ENCODE measurements at regions not wholly inside any gene's neighbourhood (a gene's known extent, or its start where the extent isn't known, plus 50 kb on each side); places are given as distances from the start of the nearest gene placed in this dataset.

GRCh38 chr2:196407675-196408264 is 231.7 kb upstream of the CCDC150 start:
- Histone ChIP-seq H3K4me2 (ENCODE audit: insufficient read depth, low read length) (no peak overlapping the region), H3K4me1 (replicated peaks in 1 of 2; ENCODE audit: control insufficient read depth in 2 of 2, insufficient read depth in 2 of 2, low read length in 2 of 2) (no peaks in the 10 kb centered on the region; a peak in 1 of 5 replicates), H4K20me1 (replicated peaks; ENCODE audit: control insufficient read depth, insufficient read depth, low read length) (no peaks in the 10 kb centered on the region), H3K27me3 (ENCODE audit: control insufficient read depth in 2 of 2, insufficient read depth in 2 of 2, low read length in 2 of 2) (no peaks in the 10 kb centered on the region), H3K9me3 (replicated peaks; ENCODE audit: control insufficient read depth, insufficient read depth, low read depth, low read length) (no peaks in the 10 kb centered on the region), H3K4me3 (no peak overlapping the region), H3K9ac (ENCODE audit: insufficient read depth in 1 of 2, low read depth in 2 of 2, low read length in 2 of 2) (no peak overlapping the region), H3K79me2 (ENCODE audit: control insufficient read depth, insufficient read depth, low read length) (no peaks in the 10 kb centered on the region), H2AFZ (ENCODE audit: low read depth, low read length) (no peak overlapping the region), H3K36me3 (ENCODE audit: control insufficient read depth, insufficient read depth, low read length) (no peaks in the 10 kb centered on the region), H3K27ac (ENCODE audit: extremely low read depth, low read depth, low read length) (no peak overlapping the region), H3K9me1 (ENCODE audit: control insufficient read depth, insufficient read depth, low read length) (no peaks in the 10 kb centered on the region)
- 44% methylated on average over 1 of the region's 1 CpG for WGBS (ENCODE audit: insufficient coverage, low coverage, missing lambda C conversion rate)
- TF ChIP-seq ZBTB1 (CRISPR knock-in tag; IDR thresholded peaks at IDR 0.05; ENCODE audit: borderline replicate concordance, low read depth) (no peak), ELF1 (tag; IDR thresholded peaks at IDR 0.05) (no peak), SRSF9 (IDR thresholded peaks at IDR 0.05; ENCODE audit: borderline replicate concordance, low read depth, low read length) (no peak), ILF3 (IDR thresholded peaks at IDR 0.05; ENCODE audit: borderline replicate concordance) (no peak), E2F4 (CRISPR knock-in tag; IDR thresholded peaks at IDR 0.05; ENCODE audit: low read depth) (no peak), RUNX1 (IDR thresholded peaks at IDR 0.05; ENCODE audit: low read depth) (no peak), ESRRA (IDR thresholded peaks at IDR 0.05; ENCODE audit: borderline replicate concordance, low read depth) (no peak), CEBPG (CRISPR knock-in tag; IDR thresholded peaks at IDR 0.05) (no peak), CEBPG (tag; conservative IDR thresholded peaks at IDR 0.05 in 1 of 2, IDR thresholded peaks at IDR 0.05 in 1 of 2) (no peak), GATA2 (CRISPR knock-in tag; IDR thresholded peaks at IDR 0.05) (no peak), TCF15 (CRISPR knock-in tag; IDR thresholded peaks at IDR 0.05) (no peak), U2AF2 (optimal IDR thresholded peaks at IDR 0.05; ENCODE audit: low read depth, low read length) (no peak), EP300 (IDR thresholded peaks at IDR 0.05; ENCODE audit: low read length) (no peak), RFX7 (CRISPR knock-in tag; IDR thresholded peaks at IDR 0.05) (no peak), KDM2B (CRISPR knock-in tag; IDR thresholded peaks at IDR 0.05) (no peak), PTTG1 (tag; IDR thresholded peaks at IDR 0.05; ENCODE audit: low read depth) (no peak), ZNF384 (IDR thresholded peaks at IDR 0.05; ENCODE audit: low read depth, low read length) (no peak), ZNF146 (CRISPR knock-in tag; IDR thresholded peaks at IDR 0.05; ENCODE audit: unreplicated experiment) (no peak)
- TF ChIP-seq, protein P1, sequence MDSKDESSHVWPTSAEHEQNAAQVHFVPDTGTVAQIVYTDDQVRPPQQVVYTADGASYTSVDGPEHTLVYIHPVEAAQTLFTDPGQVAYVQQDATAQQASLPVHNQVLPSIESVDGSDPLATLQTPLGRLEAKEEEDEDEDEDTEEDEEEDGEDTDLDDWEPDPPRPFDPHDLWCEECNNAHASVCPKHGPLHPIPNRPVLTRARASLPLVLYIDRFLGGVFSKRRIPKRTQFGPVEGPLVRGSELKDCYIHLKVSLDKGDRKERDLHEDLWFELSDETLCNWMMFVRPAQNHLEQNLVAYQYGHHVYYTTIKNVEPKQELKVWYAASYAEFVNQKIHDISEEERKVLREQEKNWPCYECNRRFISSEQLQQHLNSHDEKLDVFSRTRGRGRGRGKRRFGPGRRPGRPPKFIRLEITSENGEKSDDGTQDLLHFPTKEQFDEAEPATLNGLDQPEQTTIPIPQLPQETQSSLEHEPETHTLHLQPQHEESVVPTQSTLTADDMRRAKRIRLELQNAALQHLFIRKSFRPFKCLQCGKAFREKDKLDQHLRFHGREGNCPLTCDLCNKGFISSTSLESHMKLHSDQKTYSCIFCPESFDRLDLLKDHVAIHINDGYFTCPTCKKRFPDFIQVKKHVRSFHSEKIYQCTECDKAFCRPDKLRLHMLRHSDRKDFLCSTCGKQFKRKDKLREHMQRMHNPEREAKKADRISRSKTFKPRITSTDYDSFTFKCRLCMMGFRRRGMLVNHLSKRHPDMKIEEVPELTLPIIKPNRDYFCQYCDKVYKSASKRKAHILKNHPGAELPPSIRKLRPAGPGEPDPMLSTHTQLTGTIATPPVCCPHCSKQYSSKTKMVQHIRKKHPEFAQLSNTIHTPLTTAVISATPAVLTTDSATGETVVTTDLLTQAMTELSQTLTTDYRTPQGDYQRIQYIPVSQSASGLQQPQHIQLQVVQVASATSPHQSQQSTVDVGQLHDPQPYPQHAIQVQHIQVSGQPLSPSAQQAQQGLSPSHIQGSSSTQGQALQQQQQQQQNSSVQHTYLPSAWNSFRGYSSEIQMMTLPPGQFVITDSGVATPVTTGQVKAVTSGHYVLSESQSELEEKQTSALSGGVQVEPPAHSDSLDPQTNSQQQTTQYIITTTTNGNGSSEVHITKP (IDR thresholded peaks at IDR 0.05; ENCODE audit: partially characterized antibody): no peak
- no TSS peak for BruUV-seq (replicated peaks)
- in situ Hi-C loops (cut with MboI) (no loop called here), intact Hi-C loops (cut with micrococcal nuclease) (no loop called here)
- DNase-seq (ENCODE audit: extremely low read depth in 1 of 4, low spot score in 3 of 4) (no peak), FAIRE-seq (no peak), ATAC-seq (no peak)
- ChIA-PET CTCF (ENCODE audit: low intra/inter-chr PET ratio) (no interaction called here), POLR2A (interaction anchor here (0.7 kb wide), 1 partner anchor 45 kb away, joined by 3 read pairs; no protein-coding TSS in a partner anchor)
